ENCODE measurements at regions not wholly inside any gene's neighbourhood (a gene's known extent, or its start where the extent isn't known, plus 50 kb on each side); places are given as distances from the start of the nearest gene placed in this dataset.
"Not testable (repeated sequence)": the region's sequence is repeated elsewhere in the genome, so short reads cannot be mapped to it uniquely, and the experiment has no call there.

GRCh38 chr2:89160306-89160705 is 468.8 kb downstream of the RPIA start:
- TF ChIP-seq, protein P1, sequence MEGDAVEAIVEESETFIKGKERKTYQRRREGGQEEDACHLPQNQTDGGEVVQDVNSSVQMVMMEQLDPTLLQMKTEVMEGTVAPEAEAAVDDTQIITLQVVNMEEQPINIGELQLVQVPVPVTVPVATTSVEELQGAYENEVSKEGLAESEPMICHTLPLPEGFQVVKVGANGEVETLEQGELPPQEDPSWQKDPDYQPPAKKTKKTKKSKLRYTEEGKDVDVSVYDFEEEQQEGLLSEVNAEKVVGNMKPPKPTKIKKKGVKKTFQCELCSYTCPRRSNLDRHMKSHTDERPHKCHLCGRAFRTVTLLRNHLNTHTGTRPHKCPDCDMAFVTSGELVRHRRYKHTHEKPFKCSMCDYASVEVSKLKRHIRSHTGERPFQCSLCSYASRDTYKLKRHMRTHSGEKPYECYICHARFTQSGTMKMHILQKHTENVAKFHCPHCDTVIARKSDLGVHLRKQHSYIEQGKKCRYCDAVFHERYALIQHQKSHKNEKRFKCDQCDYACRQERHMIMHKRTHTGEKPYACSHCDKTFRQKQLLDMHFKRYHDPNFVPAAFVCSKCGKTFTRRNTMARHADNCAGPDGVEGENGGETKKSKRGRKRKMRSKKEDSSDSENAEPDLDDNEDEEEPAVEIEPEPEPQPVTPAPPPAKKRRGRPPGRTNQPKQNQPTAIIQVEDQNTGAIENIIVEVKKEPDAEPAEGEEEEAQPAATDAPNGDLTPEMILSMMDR (conservative IDR thresholded peaks at IDR 0.05) = peak; percentile 44
- H3K36me3 ChIP-seq (ENCODE audit: control insufficient read depth, insufficient read depth, low read length); H3K9me3 ChIP-seq (ENCODE audit: control insufficient read depth, low read length); H3K9ac ChIP-seq (ENCODE audit: extremely low read depth, low read length, poor library complexity, severe bottlenecking); H3K4me1 Mint-ChIP-seq; H3K27ac ChIP-seq (ENCODE audit: low read depth, low read length); H3K27me3 Mint-ChIP-seq (ENCODE audit: insufficient read depth); H3K4me3 Mint-ChIP-seq; H3K4me1 ChIP-seq (ENCODE audit: control insufficient read depth, insufficient read depth, low read length); H3K36me3 Mint-ChIP-seq (ENCODE audit: low read depth); DNase-seq; H3K27ac Mint-ChIP-seq; H3K27me3 ChIP-seq (ENCODE audit: control insufficient read depth, insufficient read depth, low read length, poor library complexity, severe bottlenecking); H3K4me3 ChIP-seq (ENCODE audit: low read length): not testable (repeated sequence)
- H3K9me3 Mint-ChIP-seq = peaks cover 16% of the 10 kb centered on the region
- WGBS, 2 experiments (ENCODE audit: insufficient coverage in 1 of 2, insufficient read length in 1 of 2) = 0% methylated on average over 3 of the region's 9 CpGs; no CpG with 5 or more reads in 1 of the 2 experiments

- not testable (repeated sequence) for H3K4me1 Mint-ChIP-seq; H3K27ac ChIP-seq (ENCODE audit: low read depth, low read length); H3K27me3 Mint-ChIP-seq (ENCODE audit: insufficient read depth); H3K4me3 ChIP-seq (ENCODE audit: low read length); H3K4me1 ChIP-seq (ENCODE audit: control insufficient read depth, insufficient read depth, low read length); H3K36me3 Mint-ChIP-seq (ENCODE audit: low read depth); H3K27me3 ChIP-seq (ENCODE audit: control insufficient read depth, insufficient read depth, low read length, poor library complexity, severe bottlenecking); H3K27ac Mint-ChIP-seq; H3K9ac ChIP-seq (ENCODE audit: extremely low read depth, low read length, poor library complexity, severe bottlenecking); DNase-seq; H3K4me3 Mint-ChIP-seq; H3K9me3 ChIP-seq (ENCODE audit: control insufficient read depth, low read length); H3K36me3 ChIP-seq (ENCODE audit: control insufficient read depth, insufficient read depth, low read length)
- peaks cover 13% of the 10 kb centered on the region for H3K9me3 Mint-ChIP-seq
- WGBS, 2 experiments (ENCODE audit: insufficient coverage in 1 of 2, insufficient read length in 1 of 2) = 56% methylated on average over 1 of the region's 2 CpGs; no CpG with 5 or more reads in 1 of the 2 experiments
Measured at GRCh38 chr2:89161626-89162025, 470.2 kb downstream of the RPIA start.

DNA sequence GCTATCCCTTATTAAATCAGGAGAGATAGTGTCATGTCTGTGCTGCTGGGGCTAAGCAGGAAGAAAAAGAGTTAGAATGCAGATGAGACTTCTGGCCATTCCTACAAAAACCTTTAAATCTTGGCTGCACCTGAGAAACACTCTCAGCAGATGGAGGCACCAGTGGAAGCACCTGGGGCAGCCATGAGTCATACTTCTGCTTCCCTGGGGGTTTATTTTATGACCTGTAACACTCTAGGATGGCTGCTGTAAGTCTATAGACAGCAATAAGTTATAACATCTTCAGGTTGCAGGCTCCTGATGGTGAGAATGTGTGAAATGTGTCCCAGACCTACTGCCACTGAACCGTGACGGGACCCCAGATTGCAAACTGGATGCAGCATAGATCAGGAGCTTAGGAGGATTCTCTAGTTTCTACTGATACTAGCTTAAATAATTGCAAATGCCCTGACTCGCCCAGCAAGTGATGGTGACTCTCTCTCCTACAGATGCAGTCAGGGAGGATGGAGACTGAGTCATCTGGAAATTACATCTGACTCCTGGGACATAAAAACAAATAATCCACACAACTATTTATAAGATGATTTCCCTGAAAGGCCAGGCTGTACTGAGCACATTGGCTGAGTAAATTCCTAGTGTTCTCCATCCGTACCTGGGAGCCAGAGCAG is 479.2 kb downstream of the RPIA start:
- not testable (repeated sequence) for H3K4me3 Mint-ChIP-seq; H3K4me1 Mint-ChIP-seq; H3K4me1 ChIP-seq (ENCODE audit: control insufficient read depth, insufficient read depth, low read length); H3K4me3 ChIP-seq (ENCODE audit: low read length); H3K36me3 Mint-ChIP-seq (ENCODE audit: low read depth); H3K27ac Mint-ChIP-seq; H3K27me3 ChIP-seq (ENCODE audit: control insufficient read depth, insufficient read depth, low read length, poor library complexity, severe bottlenecking); H3K9me3 ChIP-seq (ENCODE audit: control insufficient read depth, low read length); DNase-seq; H3K27me3 Mint-ChIP-seq (ENCODE audit: insufficient read depth); H3K27ac ChIP-seq (ENCODE audit: low read depth, low read length); H3K36me3 ChIP-seq (ENCODE audit: control insufficient read depth, insufficient read depth, low read length); H3K9ac ChIP-seq (ENCODE audit: extremely low read depth, low read length, poor library complexity, severe bottlenecking)
- WGBS, 2 experiments (ENCODE audit: insufficient coverage in 1 of 2, insufficient read length in 1 of 2) = 90 to 100% methylated on average over 1 of the region's 4 CpGs
- peaks cover 14% of the 10 kb centered on the region for H3K9me3 Mint-ChIP-seq

DNA sequence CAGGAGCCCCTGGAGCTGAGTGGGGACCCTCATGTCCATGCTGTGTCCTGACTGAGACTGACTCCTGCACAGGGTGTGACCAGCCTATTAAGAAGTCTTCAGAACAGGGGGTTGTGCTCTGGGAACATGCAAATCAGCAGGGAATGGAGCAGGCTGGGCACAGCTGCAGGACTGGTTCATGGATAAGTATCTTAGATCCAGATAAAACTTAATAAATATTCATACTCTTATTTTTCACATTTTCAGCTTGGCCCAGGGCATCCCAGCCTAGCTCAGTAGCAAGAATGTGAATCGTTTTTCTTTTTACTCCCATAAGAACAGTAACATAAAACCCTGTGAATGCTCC is 479.7 kb downstream of the RPIA start:
- H3K4me3 ChIP-seq (ENCODE audit: low read length); H3K27ac ChIP-seq (ENCODE audit: low read depth, low read length); H3K36me3 Mint-ChIP-seq (ENCODE audit: low read depth); H3K36me3 ChIP-seq (ENCODE audit: control insufficient read depth, insufficient read depth, low read length); H3K27ac Mint-ChIP-seq; H3K4me3 Mint-ChIP-seq; H3K27me3 ChIP-seq (ENCODE audit: control insufficient read depth, insufficient read depth, low read length, poor library complexity, severe bottlenecking); H3K9ac ChIP-seq (ENCODE audit: extremely low read depth, low read length, poor library complexity, severe bottlenecking); DNase-seq; H3K4me1 ChIP-seq (ENCODE audit: control insufficient read depth, insufficient read depth, low read length); H3K4me1 Mint-ChIP-seq; H3K27me3 Mint-ChIP-seq (ENCODE audit: insufficient read depth); H3K9me3 ChIP-seq (ENCODE audit: control insufficient read depth, low read length): not testable (repeated sequence)
- WGBS, 2 experiments (ENCODE audit: insufficient coverage in 1 of 2, insufficient read length in 1 of 2) = no CpG with 5 or more reads among the region's 1 CpG
- peaks cover 16% of the 10 kb centered on the region for H3K9me3 Mint-ChIP-seq

DNA sequence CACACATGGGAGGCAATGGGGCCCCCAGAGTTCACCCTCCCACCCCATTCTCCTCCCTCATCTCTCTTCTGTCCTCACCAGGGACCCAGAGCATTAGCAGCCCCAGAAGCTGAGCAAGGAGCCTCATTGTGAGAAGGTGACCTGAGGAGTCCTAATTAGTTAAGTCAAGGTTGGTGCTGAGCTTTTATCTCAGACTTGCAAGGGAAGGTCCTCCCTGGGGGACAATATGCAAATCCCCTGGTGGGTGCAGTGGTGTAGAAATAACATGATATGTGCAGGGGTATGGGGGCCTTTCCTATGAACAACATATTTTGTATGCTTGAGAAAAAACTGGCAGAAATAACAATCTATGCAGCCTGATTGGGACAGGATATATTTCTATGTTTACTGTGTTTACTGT is 485.5 kb downstream of the RPIA start:
- H3K27me3 ChIP-seq (ENCODE audit: control insufficient read depth, insufficient read depth, low read length, poor library complexity, severe bottlenecking); H3K4me3 ChIP-seq (ENCODE audit: low read length); H3K9me3 ChIP-seq (ENCODE audit: control insufficient read depth, low read length); H3K36me3 ChIP-seq (ENCODE audit: control insufficient read depth, insufficient read depth, low read length); DNase-seq; H3K4me1 ChIP-seq (ENCODE audit: control insufficient read depth, insufficient read depth, low read length); H3K27ac ChIP-seq (ENCODE audit: low read depth, low read length); H3K36me3 Mint-ChIP-seq (ENCODE audit: low read depth); H3K4me3 Mint-ChIP-seq; H3K27me3 Mint-ChIP-seq (ENCODE audit: insufficient read depth); H3K9ac ChIP-seq (ENCODE audit: extremely low read depth, low read length, poor library complexity, severe bottlenecking); H3K27ac Mint-ChIP-seq; H3K4me1 Mint-ChIP-seq: not testable (repeated sequence)
- H3K9me3 Mint-ChIP-seq = peaks cover 25% of the 10 kb centered on the region

GRCh38 chr2:89182221-89182620 is 490.7 kb downstream of the RPIA start:
- H3K9me3 Mint-ChIP-seq = peaks cover 34% of the 10 kb centered on the region
- not testable (repeated sequence) for H3K27me3 Mint-ChIP-seq (ENCODE audit: insufficient read depth)

More at GRCh38 chr2:89182221-89182620, 490.7 kb downstream of the RPIA start:
- H3K27ac Mint-ChIP-seq; H3K36me3 Mint-ChIP-seq (ENCODE audit: low read depth); H3K27me3 ChIP-seq (ENCODE audit: control insufficient read depth, insufficient read depth, low read length, poor library complexity, severe bottlenecking); DNase-seq; H3K36me3 ChIP-seq (ENCODE audit: control insufficient read depth, insufficient read depth, low read length); H3K9me3 ChIP-seq (ENCODE audit: control insufficient read depth, low read length); H3K4me3 Mint-ChIP-seq; H3K9ac ChIP-seq (ENCODE audit: extremely low read depth, low read length, poor library complexity, severe bottlenecking); H3K4me3 ChIP-seq (ENCODE audit: low read length); H3K4me1 ChIP-seq (ENCODE audit: control insufficient read depth, insufficient read depth, low read length); H3K27ac ChIP-seq (ENCODE audit: low read depth, low read length); H3K4me1 Mint-ChIP-seq: not testable (repeated sequence)
- 85 to 100% methylated on average over 1 to 3 of the region's 4 CpGs for WGBS, 2 experiments (ENCODE audit: insufficient coverage in 1 of 2, insufficient read length in 1 of 2)
